IMR-90 (cell line): ENCODE measurements at regions not wholly inside any gene's neighbourhood (a gene's known extent, or its start where the extent isn't known, plus 50 kb on each side); places are given as distances from the start of the nearest gene placed in this dataset.
A peak's percentile ranks its signal among the peaks of the same experiment; 100 is the strongest.

Source experiments
- ATAC-seq: fragments of 200-7000 bp; cut with Tn5 transposase; 2 replicates; pipeline ENCODE4 v1.9.1; 2020; ENCODE audit warnings: low read depth, mild to moderate bottlenecking, moderate library complexity
- BruUV-seq: library from RNA; stranded (reverse); fragments of 400-500 nt; replicated peaks from 2 replicates; lab custom pipeline; 2021; lab: Mats Ljungman, UMichigan
- CTCF ChIA-PET: fragments of 300-600 bp; formaldehyde crosslinking; extraction: SDS; loops from one replicate; lab custom pipeline; 2021; ENCODE audit warnings: antibody characterized with exemption; lab: Yijun Ruan, JAX
- POLR2A ChIA-PET: fragments of 300-600 bp; sonication (Branson Sonifier 250); formaldehyde crosslinking; loops from one replicate; lab custom pipeline; 2022; ENCODE audit warnings: antibody characterized with exemption; ENCODE audit not compliant: unreplicated experiment; lab: Charles Lee
- DNase-seq: peaks from one replicate; pipeline ENCODE4 v3.0.0; 2013
- H2AFZ ChIP-seq: replicated peaks from 2 replicates; pipeline ENCODE3; 2013; ENCODE audit warnings: low read length, mild to moderate bottlenecking; ENCODE audit not compliant: poor library complexity
- H2AK5ac ChIP-seq: 2 replicates; pipeline ENCODE4 v1.6.1; 2013; ENCODE audit warnings: low read depth, low read length, inconsistent platforms
- H2AK9ac ChIP-seq: replicated peaks from 2 replicates; pipeline ENCODE3; 2013; ENCODE audit warnings: mild to moderate bottlenecking, low read depth, low read length, moderate library complexity; ENCODE audit not compliant: poor library complexity
- H2BK120ac ChIP-seq: 2 replicates; pipeline ENCODE4 v1.6.1; 2013; ENCODE audit warnings: low read depth, low read length, inconsistent platforms
- H2BK15ac ChIP-seq: 3 replicates; pipeline ENCODE4 v1.6.1; 2013; ENCODE audit warnings: low read depth, low read length, inconsistent platforms
- H2BK20ac ChIP-seq: 2 replicates; pipeline ENCODE4 v1.6.1; 2013; ENCODE audit warnings: low read depth, mild to moderate bottlenecking, inconsistent platforms, low read length, moderate library complexity
- H2BK5ac ChIP-seq: 2 replicates; pipeline ENCODE4 v1.6.1; 2013; ENCODE audit warnings: mild to moderate bottlenecking, low read depth, low read length, inconsistent platforms; ENCODE audit not compliant: poor library complexity, severe bottlenecking
- H3K14ac ChIP-seq: replicated peaks from 2 replicates; pipeline ENCODE4 v1.6.1; 2013; ENCODE audit warnings: low read depth, low read length, inconsistent platforms
- H3K18ac ChIP-seq: 2 replicates; pipeline ENCODE4 v1.6.1; 2013; ENCODE audit warnings: low read depth, low read length, control low read depth
- H3K23ac ChIP-seq: 2 replicates; pipeline ENCODE4 v1.6.1; 2013; ENCODE audit warnings: low read depth, low read length, inconsistent platforms
- H3K27ac ChIP-seq: 2 replicates; pipeline ENCODE4 v1.5.1; 2013; ENCODE audit warnings: mild to moderate bottlenecking, control low read depth, low read length; ENCODE audit not compliant: insufficient read depth
- H3K27me3 ChIP-seq: 2 replicates; pipeline ENCODE4 v1.6.1; 2013; ENCODE audit warnings: low read length; ENCODE audit not compliant: control insufficient read depth, insufficient read depth
- H3K36me3 ChIP-seq: 2 replicates; pipeline ENCODE4 v1.6.1; 2013; ENCODE audit warnings: low read length, mixed read lengths; ENCODE audit not compliant: control insufficient read depth, insufficient read depth
- H3K4ac ChIP-seq: 2 replicates; pipeline ENCODE4 v1.6.1; 2013; ENCODE audit warnings: low read depth, low read length, inconsistent platforms
- H3K4me1 ChIP-seq: 2 replicates; pipeline ENCODE4 v1.6.1; 2013; ENCODE audit warnings: low read length, mixed read lengths; ENCODE audit not compliant: control insufficient read depth, insufficient read depth
- H3K4me2 ChIP-seq: 2 replicates; pipeline ENCODE4 v1.6.1; 2013; ENCODE audit warnings: low read depth, mild to moderate bottlenecking, control low read depth, low read length, moderate library complexity
- H3K4me3 ChIP-seq: 2 replicates; pipeline ENCODE4 v1.5.1; 2013; ENCODE audit warnings: low read depth, mild to moderate bottlenecking, control low read depth, low read length, moderate library complexity; ENCODE audit not compliant: insufficient read depth
- H3K56ac ChIP-seq: 2 replicates; pipeline ENCODE4 v1.6.1; 2013; ENCODE audit warnings: low read length, inconsistent platforms; ENCODE audit not compliant: insufficient read depth; ENCODE audit errors: extremely low read depth
- H3K79me1 ChIP-seq, 2 experiments: 2 replicates each; pipeline ENCODE4 v1.6.1; 2013; ENCODE audit warnings: low read length in 2 of 2, inconsistent platforms in 1 of 2, low read depth in 1 of 2
- H3K9ac ChIP-seq: 2 replicates; pipeline ENCODE4 v1.6.1; 2013; ENCODE audit warnings: low read depth, low read length, control low read depth
- H3K9me1 ChIP-seq: 2 replicates; pipeline ENCODE4 v1.6.1; 2013; ENCODE audit warnings: low read length, inconsistent platforms; ENCODE audit not compliant: insufficient read depth
- H3K9me3 ChIP-seq: 2 replicates; pipeline ENCODE4 v1.6.1; 2013; ENCODE audit warnings: low read length; ENCODE audit not compliant: control insufficient read depth, insufficient read depth
- H4K20me1 ChIP-seq: 2 replicates; pipeline ENCODE4 v1.6.1; 2013; ENCODE audit warnings: low read length, inconsistent platforms; ENCODE audit not compliant: insufficient read depth
- H4K5ac ChIP-seq: 2 replicates; pipeline ENCODE4 v1.6.1; 2013; ENCODE audit warnings: mild to moderate bottlenecking, low read depth, low read length, control low read depth
- H4K8ac ChIP-seq, 2 experiments: 2 replicates each; pipeline ENCODE4 v1.6.1; 2013; ENCODE audit warnings: low read depth in 2 of 2, low read length in 2 of 2, control low read depth in 1 of 2, inconsistent platforms in 1 of 2
- H4K91ac ChIP-seq: 2 replicates; pipeline ENCODE4 v1.6.1; 2013; ENCODE audit warnings: low read depth, low read length, inconsistent platforms; ENCODE audit not compliant: insufficient read depth
- ELK1 ChIP-seq: fragments of 150-350 bp; IDR thresholded peaks from 2 replicates; pipeline ENCODE4 v1.6.1; 2016; ENCODE audit warnings: low read depth, mild to moderate bottlenecking, low read length, moderate library complexity, borderline replicate concordance
- FOS ChIP-seq: fragments of 150-350 bp; IDR thresholded peaks from 2 replicates; pipeline ENCODE4 v1.6.1; 2016; ENCODE audit warnings: low read depth, low read length
- MAFK ChIP-seq: IDR thresholded peaks from 2 replicates; pipeline ENCODE4 v1.6.1; 2012; ENCODE audit warnings: low read depth, low read length, improper control_type of control experiment
- MAZ ChIP-seq: IDR thresholded peaks from 2 replicates; pipeline ENCODE4 v1.6.1; 2012; ENCODE audit warnings: low read depth, mild to moderate bottlenecking, low read length, improper control_type of control experiment, moderate library complexity, borderline replicate concordance
- MXI1 ChIP-seq: IDR thresholded peaks from 2 replicates; pipeline ENCODE4 v1.6.1; 2012; ENCODE audit warnings: low read depth, mild to moderate bottlenecking, low read length, moderate library complexity, borderline replicate concordance
- RCOR1 ChIP-seq: IDR thresholded peaks from 2 replicates; pipeline ENCODE4 v1.6.1; 2012; ENCODE audit warnings: mild to moderate bottlenecking, low read length, improper control_type of control experiment; ENCODE audit not compliant: insufficient replicate concordance
- RFX5 ChIP-seq: IDR thresholded peaks from 2 replicates; pipeline ENCODE4 v1.8.0; 2012; ENCODE audit warnings: low read depth, mild to moderate bottlenecking, low read length, moderate library complexity
- SMC3 ChIP-seq: fragments of 150-350 bp; IDR thresholded peaks from 2 replicates; pipeline ENCODE4 v1.6.1; 2016; ENCODE audit warnings: low read depth, mild to moderate bottlenecking, antibody characterized with exemption, low read length, moderate library complexity
- WGBS, 2 experiments: methylation state at CpG; one replicate each; pipeline versions ENCODE4 v1.1.5 to v1.1.7; 2013; ENCODE audit warnings: missing lambda C conversion rate in 2 of 2; ENCODE audit not compliant: insufficient read length in 1 of 2; ENCODE audit errors: extremely low coverage in 2 of 2; 5-methylcytosine and 5-hydroxymethylcytosine counted together
- dilution Hi-C: fragments of 300-500 bp; cut with HindIII; formaldehyde crosslinking; loops from one replicate; pipeline ENCODE4 v1.14.3; 2018; ENCODE audit warnings: low sequenced_read_pairs; ENCODE audit not compliant: unreplicated experiment
- in situ Hi-C: fragments of 300-500 bp; cut with MboI; formaldehyde crosslinking; loops from 3 replicates; pipeline ENCODE4 v1.14.3; 2019; ENCODE audit warnings: low sequenced_read_pairs, inconsistent platforms, mixed read lengths
- intact Hi-C: fragments of 100-400 bp; cut with micrococcal nuclease; formaldehyde crosslinking; loops from 2 replicates; pipeline ENCODE4 v1.10.0; 2022

- no peak overlapping the region for H4K91ac ChIP-seq
- H3K9me1 ChIP-seq = no peaks in the 10 kb centered on the region
- intact Hi-C loops (no loop called here), in situ Hi-C loops (no loop called here), dilution Hi-C loops (no loop called here)
- no peaks in the 10 kb centered on the region for H3K27me3 ChIP-seq
- H3K27ac ChIP-seq = no peak overlapping the region
- no peak overlapping the region for H3K18ac ChIP-seq
- TF ChIP-seq SMC3 = no peak
- TF ChIP-seq MXI1 = no peak
- no peak for TF ChIP-seq RCOR1
- TF ChIP-seq ELK1 = no peak
- TF ChIP-seq MAZ = no peak
- TF ChIP-seq RFX5 = no peak
- TF ChIP-seq MAFK = no peak
- TF ChIP-seq FOS = no peak
- no peaks in the 10 kb centered on the region for H3K36me3 ChIP-seq
- BruUV-seq = no TSS peak
- H3K56ac ChIP-seq = no peak overlapping the region
- H3K79me1 ChIP-seq = no peaks in the 10 kb centered on the region
- no CpG with 5 or more reads among the region's 6 CpGs for WGBS, 2 experiments
- no peak overlapping the region for H3K4ac ChIP-seq
- no peak overlapping the region for H2BK5ac ChIP-seq
- H2AK9ac ChIP-seq = no peak overlapping the region
- H2BK15ac ChIP-seq = no peak overlapping the region
- no peak overlapping the region for H3K23ac ChIP-seq
- H2AK5ac ChIP-seq = no peak overlapping the region
- H3K9ac ChIP-seq = no peak overlapping the region
- no peak overlapping the region for H4K8ac ChIP-seq
- no peak overlapping the region for H4K5ac ChIP-seq
- CTCF ChIA-PET = no interaction called here
- H2AFZ ChIP-seq = no peak overlapping the region
- no peaks in the 10 kb centered on the region for H3K4me1 ChIP-seq
- H3K4me3 ChIP-seq = no peak overlapping the region
- no peaks in the 10 kb centered on the region; the same call in 1 of the 2 replicates for H3K9me3 ChIP-seq
- peak; percentile 83 for ATAC-seq
- no peak overlapping the region for H3K14ac ChIP-seq
- no peak overlapping the region for H3K4me2 ChIP-seq
- no peak overlapping the region for H2BK120ac ChIP-seq
- no peak overlapping the region for H2BK20ac ChIP-seq
- POLR2A ChIA-PET = no interaction called here
- peak; percentile 59 for DNase-seq
- H4K20me1 ChIP-seq = no peaks in the 10 kb centered on the region
Observed at GRCh38 chr20:48523191-48523995, 304.4 kb downstream of the PREX1 start.
